H9 (cell line): ENCODE measurements at regions not wholly inside any gene's neighbourhood (a gene's known extent, or its start where the extent isn't known, plus 50 kb on each side); places are given as distances from the start of the nearest gene placed in this dataset.

Experiments
- DNase-seq: peaks from one replicate; pipeline ENCODE4 v3.0.0-alpha.2; 2017
- H2AFZ ChIP-seq: one replicate; pipeline ENCODE4 v1.6.1; 2013; ENCODE audit warnings: mild to moderate bottlenecking, low read length, control low read depth, moderate library complexity
- H2AK5ac ChIP-seq: 2 replicates; pipeline ENCODE4 v1.6.1; 2013; ENCODE audit warnings: low read length, control low read depth, mixed read lengths; ENCODE audit not compliant: insufficient read length
- H2BK120ac ChIP-seq: one replicate; pipeline ENCODE4 v1.6.1; 2013; ENCODE audit warnings: low read depth, mild to moderate bottlenecking, low read length, control low read depth, inconsistent platforms; ENCODE audit not compliant: poor library complexity, severe bottlenecking
- H2BK12ac ChIP-seq: 2 replicates; pipeline ENCODE4 v1.6.1; 2013; ENCODE audit warnings: low read length, control low read depth, mixed read lengths, low read depth; ENCODE audit not compliant: insufficient read length
- H2BK15ac ChIP-seq: 2 replicates; pipeline ENCODE4 v1.6.1; 2013; ENCODE audit warnings: low read depth, low read length, control low read depth
- H2BK20ac ChIP-seq: one replicate; pipeline ENCODE4 v1.6.1; 2013; ENCODE audit warnings: low read depth, mild to moderate bottlenecking, low read length, control low read depth, inconsistent platforms; ENCODE audit not compliant: poor library complexity, severe bottlenecking
- H2BK5ac ChIP-seq: 2 replicates; pipeline ENCODE4 v1.6.1; 2013; ENCODE audit warnings: low read length, control low read depth, mixed read lengths; ENCODE audit not compliant: insufficient read length
- H3K14ac ChIP-seq: 2 replicates; pipeline ENCODE4 v1.6.1; 2013; ENCODE audit warnings: low read length, control low read depth; ENCODE audit not compliant: insufficient read depth
- H3K18ac ChIP-seq: 2 replicates; pipeline ENCODE4 v1.6.1; 2013; ENCODE audit warnings: low read depth, mild to moderate bottlenecking, mixed read lengths, low read length, control low read depth; ENCODE audit not compliant: insufficient read length
- H3K23ac ChIP-seq: 2 replicates; pipeline ENCODE4 v1.6.1; 2013; ENCODE audit warnings: low read length, control low read depth, mixed read lengths, low read depth; ENCODE audit not compliant: insufficient read length
- H3K23me2 ChIP-seq: 2 replicates; pipeline ENCODE4 v1.6.1; 2013; ENCODE audit warnings: low read depth, mild to moderate bottlenecking, mixed read lengths, low read length, control low read depth; ENCODE audit not compliant: insufficient read length, poor library complexity, severe bottlenecking
- H3K27ac ChIP-seq: 2 replicates; pipeline ENCODE4 v1.5.1; 2013; ENCODE audit warnings: low read length, control low read depth, mixed read lengths, low read depth; ENCODE audit not compliant: insufficient read length
- H3K27me3 ChIP-seq: 2 replicates; pipeline ENCODE4 v1.6.1; 2013; ENCODE audit warnings: low read length, control low read depth, inconsistent platforms; ENCODE audit not compliant: insufficient read depth
- H3K4ac ChIP-seq: 2 replicates; pipeline ENCODE4 v1.6.1; 2013; ENCODE audit warnings: low read depth, mild to moderate bottlenecking, control low read depth, inconsistent platforms, low read length, moderate library complexity
- H3K4me1 ChIP-seq: 2 replicates; pipeline ENCODE4 v1.6.1; 2013; ENCODE audit warnings: low read length, control low read depth, inconsistent platforms; ENCODE audit not compliant: insufficient read depth
- H3K4me2 ChIP-seq: 2 replicates; pipeline ENCODE4 v1.6.1; 2013; ENCODE audit warnings: low read length, control low read depth, mixed read lengths; ENCODE audit not compliant: insufficient read length, insufficient read depth
- H3K56ac ChIP-seq: 2 replicates; pipeline ENCODE4 v1.6.1; 2013; ENCODE audit warnings: low read depth, mild to moderate bottlenecking, mixed read lengths, low read length, control low read depth; ENCODE audit not compliant: insufficient read length
- H3K79me1 ChIP-seq: 2 replicates; pipeline ENCODE4 v1.6.1; 2013; ENCODE audit warnings: low read depth, mild to moderate bottlenecking, moderate library complexity, low read length, control low read depth, inconsistent platforms; ENCODE audit not compliant: insufficient read depth, poor library complexity, severe bottlenecking
- H3K79me2 ChIP-seq: 2 replicates; pipeline ENCODE4 v1.6.1; 2013; ENCODE audit warnings: low read length, control low read depth, inconsistent platforms; ENCODE audit not compliant: insufficient read depth
- H3K9ac ChIP-seq: 2 replicates; pipeline ENCODE4 v1.6.1; 2013; ENCODE audit warnings: low read length, control low read depth, mixed read lengths; ENCODE audit not compliant: insufficient read length; ENCODE audit errors: extremely low read depth
- H3K9me3 ChIP-seq: one replicate; pipeline ENCODE4 v1.6.1; 2013; ENCODE audit warnings: low read depth, low read length, inconsistent platforms; ENCODE audit not compliant: control insufficient read depth
- H3T11ph ChIP-seq: one replicate; pipeline ENCODE4 v1.6.1; 2013; ENCODE audit warnings: mild to moderate bottlenecking, low read length, control low read depth, inconsistent platforms
- H4K20me1 ChIP-seq: one replicate; pipeline ENCODE4 v1.6.1; 2013; ENCODE audit not compliant: control insufficient read depth, insufficient read length, insufficient read depth
- H4K5ac ChIP-seq: 2 replicates; pipeline ENCODE4 v1.6.1; 2013; ENCODE audit warnings: low read depth, mild to moderate bottlenecking, mixed read lengths, low read length, control low read depth; ENCODE audit not compliant: insufficient read length
- H4K8ac ChIP-seq: replicated peaks from 2 replicates; pipeline ENCODE4 v1.6.1; 2013; ENCODE audit warnings: low read length, control low read depth, mixed read lengths, low read depth; ENCODE audit not compliant: insufficient read length
- H4K91ac ChIP-seq: 2 replicates; pipeline ENCODE4 v1.6.1; 2013; ENCODE audit warnings: low read depth, mild to moderate bottlenecking, moderate library complexity, mixed read lengths, low read length, control low read depth; ENCODE audit not compliant: insufficient read length
- H3K27ac Mint-ChIP-seq, 3 experiments: 2 replicates in 2 of 3; 3 replicates in 1 of 3; pipeline ENCODE4 v1.8.0; 2020 to 2021; ENCODE audit warnings: mixed read lengths in 3 of 3, mild to moderate bottlenecking in 1 of 3, moderate library complexity in 1 of 3
- H3K27me3 Mint-ChIP-seq: 2 replicates; pipeline ENCODE4 v1.8.0; 2021; ENCODE audit warnings: low read depth, mild to moderate bottlenecking, moderate library complexity, mixed read lengths
- H3K36me3 Mint-ChIP-seq, 3 experiments: 2 replicates in 2 of 3; 3 replicates in 1 of 3; pipeline ENCODE4 v1.8.0; 2020 to 2021; ENCODE audit warnings: low read depth in 3 of 3, mixed read lengths in 3 of 3; ENCODE audit not compliant: insufficient read depth in 1 of 3
- H3K4me1 Mint-ChIP-seq, 2 experiments: 2 replicates each; pipeline ENCODE4 v1.8.0; 2020; ENCODE audit warnings: mixed read lengths in 2 of 2
- H3K4me3 Mint-ChIP-seq, 2 experiments: 2 replicates in 1 of 2; 3 replicates in 1 of 2; pipeline ENCODE4 v1.8.0; 2020 to 2021; ENCODE audit warnings: mild to moderate bottlenecking in 2 of 2, mixed read lengths in 2 of 2, moderate library complexity in 1 of 2
- H3K9me3 Mint-ChIP-seq, 2 experiments: 2 replicates in 1 of 2; 3 replicates in 1 of 2; pipeline ENCODE4 v1.8.0; 2020; ENCODE audit warnings: mild to moderate bottlenecking in 2 of 2, mixed read lengths in 2 of 2, moderate library complexity in 1 of 2
- TF ChIP-seq, protein P1 (sequence below): fragments of 200-600 bp; sonication (generic); conservative IDR thresholded peaks from 3 replicates; pipeline ENCODE4 v1.8.0; 2021; ENCODE audit warnings: antibody characterized with exemption, mild to moderate bottlenecking

DNA sequence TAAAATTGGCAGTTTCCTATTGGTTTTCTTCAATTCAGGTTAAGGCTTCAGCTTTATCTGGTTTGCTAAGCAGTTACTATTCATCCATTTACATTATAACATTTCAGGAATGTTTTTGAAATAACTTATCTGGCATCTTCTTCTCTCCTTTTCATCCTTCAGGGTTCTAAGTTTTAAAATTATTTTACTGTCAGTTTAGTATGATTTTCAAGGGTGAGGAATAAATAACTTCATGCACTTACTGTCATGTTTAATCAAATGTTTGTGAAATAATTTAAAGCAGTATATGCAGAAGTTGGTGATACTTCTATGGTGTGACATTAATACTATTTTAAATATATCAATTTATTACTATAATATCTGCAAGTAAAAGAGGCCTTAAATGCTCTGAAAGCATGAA lies 338.1 kb upstream of the MMS22L start:
- Histone ChIP-seq H3K79me2 (no peaks in the 10 kb centered on the region), H3K27ac (no peak overlapping the region), H3K23me2 (no peaks in the 10 kb centered on the region), H2BK15ac (no peak overlapping the region), H4K8ac (no peak overlapping the region), H3K4ac (no peak overlapping the region), H3K14ac (no peak overlapping the region), H3K27me3 (no peaks in the 10 kb centered on the region), H3T11ph (no peak overlapping the region), H2BK12ac (no peak overlapping the region), H4K5ac (no peak overlapping the region), H4K91ac (no peak overlapping the region), H3K4me1 (no peaks in the 10 kb centered on the region), H4K20me1 (no peaks in the 10 kb centered on the region), H2AFZ (no peak overlapping the region), H3K56ac (no peak overlapping the region), H2BK20ac (no peak overlapping the region), H3K23ac (no peak overlapping the region), H2BK5ac (no peak overlapping the region), H2BK120ac (no peak overlapping the region), H3K9me3 (no peaks in the 10 kb centered on the region), H3K4me2 (no peak overlapping the region), H3K9ac (no peak overlapping the region), H2AK5ac (no peak overlapping the region), H3K79me1 (no peaks in the 10 kb centered on the region), H3K18ac (no peak overlapping the region)
- Mint-ChIP-seq H3K27ac (no peak overlapping the region), H3K36me3 (no peaks in the 10 kb centered on the region), H3K9me3 (0 out of 5 replicates have a peak, but pooled peaks cover 0 to 4% of the 10 kb centered on the region in 2 experiments), H3K4me3 (no peak overlapping the region), H3K4me1 (no peaks in the 10 kb centered on the region), H3K27me3 (peaks cover 3% of the 10 kb centered on the region; the same call in 1 of the 2 replicates)
- TF ChIP-seq, protein P1, sequence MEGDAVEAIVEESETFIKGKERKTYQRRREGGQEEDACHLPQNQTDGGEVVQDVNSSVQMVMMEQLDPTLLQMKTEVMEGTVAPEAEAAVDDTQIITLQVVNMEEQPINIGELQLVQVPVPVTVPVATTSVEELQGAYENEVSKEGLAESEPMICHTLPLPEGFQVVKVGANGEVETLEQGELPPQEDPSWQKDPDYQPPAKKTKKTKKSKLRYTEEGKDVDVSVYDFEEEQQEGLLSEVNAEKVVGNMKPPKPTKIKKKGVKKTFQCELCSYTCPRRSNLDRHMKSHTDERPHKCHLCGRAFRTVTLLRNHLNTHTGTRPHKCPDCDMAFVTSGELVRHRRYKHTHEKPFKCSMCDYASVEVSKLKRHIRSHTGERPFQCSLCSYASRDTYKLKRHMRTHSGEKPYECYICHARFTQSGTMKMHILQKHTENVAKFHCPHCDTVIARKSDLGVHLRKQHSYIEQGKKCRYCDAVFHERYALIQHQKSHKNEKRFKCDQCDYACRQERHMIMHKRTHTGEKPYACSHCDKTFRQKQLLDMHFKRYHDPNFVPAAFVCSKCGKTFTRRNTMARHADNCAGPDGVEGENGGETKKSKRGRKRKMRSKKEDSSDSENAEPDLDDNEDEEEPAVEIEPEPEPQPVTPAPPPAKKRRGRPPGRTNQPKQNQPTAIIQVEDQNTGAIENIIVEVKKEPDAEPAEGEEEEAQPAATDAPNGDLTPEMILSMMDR, result no peak
- no peak for DNase-seq
